GM12865 (cell line): ENCODE measurements at regions not wholly inside any gene's neighbourhood (a gene's known extent, or its start where the extent isn't known, plus 50 kb on each side); places are given as distances from the start of the nearest gene placed in this dataset.

Experiments used
- DNase-seq: peaks from one replicate; pipeline ENCODE4 v3.0.0; 2010; ENCODE audit warnings: low read depth
- H3K4me3 ChIP-seq: 2 replicates; pipeline ENCODE4 v1.5.1; 2011; ENCODE audit warnings: mild to moderate bottlenecking, low read depth, low read length, control low read depth
- CTCF ChIP-seq: IDR thresholded peaks from 2 replicates; pipeline ENCODE4 v1.5.1; 2011; ENCODE audit warnings: low read length, control low read depth, low read depth, inconsistent platforms; ENCODE audit not compliant: insufficient read depth; ENCODE audit errors: missing control alignments

- no peak for DNase-seq
- H3K4me3 ChIP-seq: no peak overlapping the region
Measured at GRCh38 chr3:152184971-152185686, 83.6 kb upstream of the MBNL1 start.

GRCh38 chr3:152185891-152186630 is 82.7 kb upstream of the MBNL1 start:
- no peak overlapping the region for H3K4me3 ChIP-seq
- no peak for DNase-seq

More at GRCh38 chr3:152184971-152185686, 83.6 kb upstream of the MBNL1 start:
- TF ChIP-seq CTCF: no peak

GRCh38 chr3:152190636-152191183 is 78.0 kb upstream of the MBNL1 start:
- H3K4me3 ChIP-seq: no peak overlapping the region
- TF ChIP-seq CTCF: no peak
- no peak for DNase-seq

More at GRCh38 chr3:152185891-152186630, 82.7 kb upstream of the MBNL1 start:
- TF ChIP-seq CTCF: no peak

GRCh38 chr3:152192050-152192449 is 76.7 kb upstream of the MBNL1 start:
- no peak overlapping the region for H3K4me3 ChIP-seq
- DNase-seq: no peak
- no peak for TF ChIP-seq CTCF

- no peak for DNase-seq
- H3K4me3 ChIP-seq: no peak overlapping the region
- TF ChIP-seq CTCF: no peak
Measured at GRCh38 chr3:152192936-152193672, 75.6 kb upstream of the MBNL1 start.

GRCh38 chr3:152193673-152194267 is 75.0 kb upstream of the MBNL1 start:
- peak; percentile 73 for DNase-seq
- TF ChIP-seq CTCF: no peak
- H3K4me3 ChIP-seq: peak overlapping the region; percentile 65
